Hematopoietic multipotent progenitor cell (in vitro differentiated cells): ENCODE measurements at regions not wholly inside any gene's neighbourhood (a gene's known extent, or its start where the extent isn't known, plus 50 kb on each side); places are given as distances from the start of the nearest gene placed in this dataset.
"Not testable (repeated sequence)": the region's sequence is repeated elsewhere in the genome, so short reads cannot be mapped to it uniquely, and the experiment has no call there.

Source experiments
- DNase-seq, 3 donors: peaks; one replicate each; pipeline ENCODE4 v3.0.0-alpha.2; 2011 to 2015; ENCODE audit warnings: low read depth in 2 of 3, low spot score in 2 of 3

DNA sequence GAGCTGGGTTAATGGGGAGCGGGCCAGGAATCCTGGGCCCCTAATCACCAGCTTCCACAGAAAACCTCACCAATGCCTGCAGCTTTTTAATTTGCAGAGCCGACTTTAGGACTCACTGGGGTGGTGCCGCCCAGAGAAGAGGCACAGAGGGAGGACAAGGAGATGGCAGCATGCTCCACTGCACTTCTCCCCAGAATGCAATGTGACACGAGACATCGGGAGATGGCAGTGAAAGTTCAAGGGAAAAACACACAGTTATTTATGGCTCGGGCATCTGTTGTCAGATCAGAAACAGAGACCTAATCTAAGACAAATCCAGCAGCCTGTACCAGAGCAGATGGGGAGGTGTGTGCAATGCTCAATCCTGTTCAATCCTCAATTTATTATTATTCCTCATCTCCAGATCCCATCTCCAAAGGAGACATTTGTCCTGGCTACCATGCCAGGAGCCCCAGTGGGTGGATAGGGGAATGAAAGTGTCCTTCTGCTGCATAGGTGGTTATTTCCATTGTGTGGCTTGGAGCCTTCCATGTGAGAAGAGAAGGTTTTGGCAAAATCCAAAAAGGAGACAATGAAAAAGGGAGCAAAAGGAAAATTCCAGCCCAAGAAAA, 250.0 kb downstream of the NXPE2 start:
- no peak for DNase-seq

- no peak for DNase-seq
Measured at GRCh38 chr11:114929351-114930000, 251.1 kb downstream of the NXPE2 start.

DNA sequence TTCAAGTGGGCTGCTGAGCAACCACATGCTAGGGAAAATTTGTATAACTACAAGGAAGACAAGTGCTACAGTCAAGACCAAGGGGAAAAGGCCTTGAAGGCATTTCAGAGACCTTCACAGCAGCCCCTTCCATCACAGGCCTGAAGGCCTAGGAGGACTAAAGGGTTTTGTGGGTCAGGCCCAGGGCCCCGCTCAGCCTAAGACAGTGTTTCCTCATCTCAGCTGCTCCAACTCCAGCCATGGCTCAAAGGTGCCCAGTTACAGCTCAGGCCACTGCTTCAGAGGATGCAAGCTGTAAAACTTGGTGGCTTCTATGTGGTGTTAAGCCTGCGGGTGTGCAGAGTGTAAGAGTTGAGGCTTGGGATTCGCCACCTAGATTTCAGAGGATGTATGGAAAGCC, 260.5 kb downstream of the NXPE2 start:
- DNase-seq: no peak

DNA sequence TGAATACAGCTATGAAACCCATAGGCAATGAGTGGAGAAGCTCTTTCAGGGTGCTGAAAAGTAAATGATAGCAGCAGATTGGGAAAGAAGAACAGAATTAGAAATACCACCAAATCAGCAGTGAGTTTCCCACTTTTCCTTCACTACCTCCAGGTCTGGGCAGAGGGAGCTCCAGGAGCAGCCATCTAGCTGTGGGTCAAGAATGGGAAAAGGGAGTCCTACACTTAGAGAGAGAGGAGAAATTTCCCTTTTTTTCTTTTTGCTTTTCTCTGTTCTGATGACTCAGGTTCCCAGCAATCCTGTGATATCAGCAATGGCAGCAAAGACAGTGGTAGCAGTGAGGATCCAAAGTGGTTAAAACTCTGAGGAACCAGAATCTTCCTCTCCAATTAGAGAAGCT, 263.9 kb downstream of the NXPE2 start:
- DNase-seq: no peak

DNA sequence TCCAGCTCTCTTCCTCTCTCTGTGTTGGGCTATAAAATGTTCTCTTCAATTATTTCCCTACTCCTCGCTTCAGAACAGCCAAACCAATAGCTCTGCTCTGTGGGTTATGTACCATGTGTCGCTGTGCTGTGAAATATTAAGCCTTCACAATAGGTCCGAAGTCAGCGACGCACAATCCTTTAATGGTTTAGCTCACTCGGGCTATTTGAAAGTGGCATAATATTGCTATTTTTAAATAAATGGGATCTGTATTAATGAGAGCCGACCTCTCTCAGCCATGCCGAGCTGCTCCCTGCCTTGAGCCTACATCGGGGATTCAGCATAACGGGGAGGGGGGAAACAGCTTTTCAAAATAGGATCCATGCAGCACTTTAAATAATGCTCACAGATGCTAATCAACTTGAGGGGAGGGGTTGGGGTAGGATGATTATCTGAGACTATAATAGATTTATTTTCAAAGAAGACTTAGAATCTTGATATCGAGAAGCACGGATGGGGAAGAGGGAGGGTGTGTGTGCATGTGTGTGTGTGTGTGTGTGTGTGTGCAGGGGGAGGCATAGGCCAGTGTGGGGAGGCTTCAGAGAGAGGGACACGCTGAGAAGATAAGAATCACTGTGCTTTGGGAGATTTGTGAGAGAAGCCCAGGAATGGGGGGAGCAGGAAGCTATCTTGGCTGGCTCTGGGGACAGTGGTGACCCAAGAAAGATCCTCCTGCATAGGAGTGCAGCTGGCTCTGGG, 271.5 kb downstream of the NXPE2 start:
- no peak for DNase-seq

GRCh38 chr11:114953039-114953438, 274.7 kb downstream of the NXPE2 start:
- no peak for DNase-seq

GRCh38 chr11:114955923-114956322, 277.6 kb downstream of the NXPE2 start:
- no peak for DNase-seq

GRCh38 chr11:114956566-114956965, 278.2 kb downstream of the NXPE2 start:
- no peak for DNase-seq

DNA sequence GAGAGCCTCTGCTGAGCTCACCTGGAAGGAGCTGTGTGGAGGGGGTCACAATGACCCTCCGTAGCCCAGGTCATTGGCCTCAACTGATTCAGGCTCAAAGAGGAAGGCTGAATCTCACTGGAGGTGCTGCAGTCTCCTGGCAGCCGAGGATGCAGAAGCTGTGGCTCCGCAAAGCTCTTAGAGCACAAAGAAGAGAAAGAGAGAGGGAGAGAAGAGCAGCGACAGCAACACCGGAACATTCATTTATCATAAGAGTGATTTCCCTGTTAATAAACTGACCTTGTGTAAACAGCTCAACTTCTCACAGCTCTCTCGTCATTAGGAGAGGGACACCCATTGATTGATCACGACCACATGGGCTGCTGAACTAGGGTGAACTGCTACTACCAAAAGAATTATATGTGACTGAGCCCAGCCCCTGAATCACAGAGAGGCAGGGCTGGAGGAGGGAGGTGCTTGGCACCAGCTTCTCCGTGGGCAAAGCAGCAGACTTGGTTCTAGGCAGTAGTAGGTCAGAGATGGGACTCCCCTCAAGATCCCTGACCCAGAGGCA, 281.7 kb downstream of the NXPE2 start:
- DNase-seq: no peak

DNA sequence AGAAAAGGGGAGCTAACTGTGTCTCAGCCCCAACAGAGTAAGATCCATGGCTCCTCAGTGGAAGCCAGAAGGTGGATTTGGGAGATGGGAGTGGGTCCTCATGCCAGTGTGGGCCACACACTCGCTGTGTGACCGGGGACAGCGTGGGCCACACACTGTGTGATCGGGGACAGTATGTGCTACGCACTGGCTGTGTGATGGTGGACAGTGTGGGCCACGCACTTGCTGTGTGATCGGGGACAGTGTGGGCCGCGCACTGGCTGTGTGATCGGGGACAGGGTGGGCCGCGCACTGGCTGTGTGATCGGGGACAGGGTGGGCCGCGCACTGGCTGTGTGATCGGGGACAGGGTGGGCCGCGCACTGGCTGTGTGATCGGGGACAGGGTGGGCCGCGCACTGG, 282.5 kb downstream of the NXPE2 start:
- DNase-seq: not testable (repeated sequence)

GRCh38 chr11:114964676-114965214, 286.4 kb downstream of the NXPE2 start:
- no peak for DNase-seq

- no peak for DNase-seq
Measured at GRCh38 chr11:114970927-114971645, 292.8 kb downstream of the NXPE2 start.

DNA sequence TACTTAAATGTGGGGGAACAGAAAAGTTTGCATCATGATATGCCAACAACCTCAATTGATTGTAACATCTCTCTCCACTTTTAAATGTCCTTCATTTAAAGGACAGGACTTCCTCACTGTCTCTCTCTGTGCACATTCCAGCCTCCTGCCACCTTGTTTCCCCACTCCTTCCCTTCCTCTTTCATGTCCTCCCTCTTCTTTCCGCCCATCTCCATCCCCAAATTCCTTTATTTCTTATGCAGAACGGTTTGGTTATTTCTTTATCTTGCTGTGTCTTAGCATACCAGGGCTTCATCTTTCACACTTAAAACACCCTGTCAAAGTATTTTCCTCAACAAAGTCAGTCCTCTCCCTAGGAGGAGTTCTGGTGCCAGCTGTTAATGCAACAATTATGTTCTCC, 293.8 kb downstream of the NXPE2 start:
- DNase-seq: no peak

GRCh38 chr11:114977651-114978050, 299.3 kb downstream of the NXPE2 start:
- DNase-seq: no peak

DNA sequence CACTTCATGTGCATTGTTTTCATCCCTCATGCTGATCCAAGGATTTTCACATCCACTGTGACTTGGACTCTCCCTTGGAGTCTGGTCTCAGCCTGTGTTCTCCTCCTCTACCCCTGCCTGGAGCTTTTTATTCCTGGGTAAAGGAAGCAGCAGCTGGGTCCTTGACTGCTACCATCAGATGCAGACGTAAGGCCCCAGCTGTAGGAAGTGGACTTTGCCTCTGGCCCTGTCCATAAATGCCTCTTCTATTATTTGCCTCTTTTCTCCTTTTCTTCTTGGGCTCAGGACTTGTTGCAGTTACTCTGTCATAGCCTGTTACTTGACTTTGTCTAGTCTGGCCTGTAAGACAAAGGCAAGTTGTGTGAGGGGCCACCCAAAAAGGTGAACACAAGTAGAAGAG, 303.8 kb downstream of the NXPE2 start:
- DNase-seq: no peak

DNA sequence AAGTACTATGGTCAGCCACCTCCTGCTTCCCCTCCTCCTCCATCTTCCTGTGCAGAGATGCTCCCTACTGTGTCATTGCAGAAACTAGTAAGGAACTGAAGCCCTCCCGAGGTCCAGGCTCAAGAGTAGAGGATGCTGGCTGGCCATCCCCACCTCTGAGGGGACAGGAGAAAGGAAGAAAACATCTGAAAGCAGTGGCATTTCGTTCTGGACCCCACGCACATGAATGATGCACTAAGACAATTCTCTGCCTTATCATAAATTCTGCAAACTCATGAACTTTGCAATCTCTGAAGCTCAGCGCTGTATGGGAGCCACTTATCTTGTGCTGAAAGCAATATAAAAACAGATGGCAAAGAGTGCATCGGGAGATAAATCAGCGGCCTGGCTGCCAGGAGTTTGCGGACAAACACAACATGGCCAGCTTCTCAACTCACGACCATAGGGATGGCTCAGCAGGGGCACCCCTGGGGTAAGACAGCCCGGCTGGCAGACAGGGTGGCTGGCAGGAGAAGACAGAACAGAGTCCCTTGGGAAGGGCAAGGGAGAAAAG, 306.4 kb downstream of the NXPE2 start:
- no peak for DNase-seq

DNA sequence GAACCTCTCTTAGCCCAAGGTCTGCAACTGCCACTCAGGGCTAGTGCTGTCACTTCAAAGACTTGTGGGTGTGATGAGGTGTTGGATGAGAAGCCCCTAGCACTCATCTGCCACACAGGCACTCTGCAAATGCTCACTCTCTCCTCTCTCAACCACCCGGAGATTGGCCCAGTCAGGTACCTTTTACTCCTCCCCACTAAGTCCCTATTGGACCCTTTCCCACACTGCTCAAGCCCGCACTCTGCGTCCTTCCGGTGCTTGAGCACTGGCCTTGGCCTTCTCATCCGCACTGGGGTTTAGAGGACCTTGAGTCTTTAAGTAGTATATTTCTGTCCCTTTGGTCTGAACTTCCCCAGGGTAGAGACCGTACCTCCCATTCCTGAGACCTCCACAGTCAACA, 308.0 kb downstream of the NXPE2 start:
- DNase-seq: no peak

DNA sequence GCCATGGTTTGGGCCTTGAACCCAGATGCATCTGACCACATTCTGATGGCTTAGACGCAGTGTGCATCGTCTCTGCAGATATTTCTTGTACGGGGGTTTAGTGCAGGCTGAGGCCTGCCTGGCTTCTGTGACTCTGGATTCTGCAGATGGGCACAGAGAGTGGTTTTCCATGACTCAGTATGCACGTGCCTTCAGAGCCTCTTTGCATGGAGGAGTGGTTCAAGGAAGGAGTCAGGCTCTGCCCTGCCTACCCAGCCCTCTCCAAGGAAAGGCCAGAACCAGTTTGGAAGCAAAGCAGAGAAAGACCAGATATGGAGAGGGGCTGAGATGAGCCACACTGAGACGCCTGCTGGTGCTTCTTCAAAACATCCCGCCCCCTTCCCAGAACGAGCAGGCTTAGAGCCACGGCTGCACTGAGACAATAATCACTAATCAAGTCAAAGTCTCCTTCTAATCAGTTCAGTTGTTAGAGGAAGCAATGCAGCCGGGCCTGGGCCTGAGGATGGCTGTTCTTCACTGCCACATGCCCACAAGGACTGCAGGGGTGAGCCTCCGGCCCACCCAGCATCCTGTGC, 308.9 kb downstream of the NXPE2 start:
- DNase-seq: no peak

- DNase-seq: no peak
Measured at GRCh38 chr11:114988644-114989043, 310.3 kb downstream of the NXPE2 start.

GRCh38 chr11:114989536-114989935, 311.2 kb downstream of the NXPE2 start:
- DNase-seq: no peak
